PC-3 (cell line): ENCODE measurements at regions not wholly inside any gene's neighbourhood (a gene's known extent, or its start where the extent isn't known, plus 50 kb on each side); places are given as distances from the start of the nearest gene placed in this dataset.

Experiments
- EZH2 ChIP-seq: fragments of 300-600 bp; sonication (generic); IDR thresholded peaks from one replicate; pipeline ENCODE4 v1.6.1; 2017; ENCODE audit warnings: antibody characterized with exemption, mild to moderate bottlenecking, low read length; ENCODE audit not compliant: unreplicated experiment
- EZH2phosphoT487 ChIP-seq: fragments of 300-600 bp; sonication (generic); IDR thresholded peaks from 2 replicates; pipeline ENCODE4 v1.6.1; 2018; ENCODE audit warnings: mild to moderate bottlenecking, antibody characterized with exemption, low read length, borderline replicate concordance
- TF ChIP-seq, protein P1 (sequence below): fragments of 300-600 bp; sonication (generic); conservative IDR thresholded peaks from 2 replicates; pipeline ENCODE4 v1.5.1; 2017; ENCODE audit warnings: antibody characterized with exemption, low read depth, mild to moderate bottlenecking, low read length

DNA sequence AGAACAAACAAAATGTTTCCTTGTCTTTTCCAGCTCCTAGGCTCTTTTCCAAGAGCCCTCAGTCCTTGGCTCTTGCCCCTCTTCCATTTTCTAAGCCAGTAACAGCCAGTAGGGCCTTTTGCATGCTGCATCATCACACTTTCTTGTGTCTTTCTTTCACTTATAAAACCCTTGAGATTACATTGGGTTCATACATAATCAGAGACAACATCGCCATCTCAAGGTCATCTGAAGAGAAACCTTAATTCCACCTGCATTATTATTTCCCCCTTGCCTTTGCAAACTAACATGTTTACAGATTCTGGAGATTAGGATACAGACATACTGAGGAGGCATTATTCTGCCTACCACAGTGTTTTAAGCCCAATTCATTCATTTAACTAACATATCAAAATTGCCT lies 697.3 kb downstream of the TRIB2 start:
- TF ChIP-seq, protein P1, sequence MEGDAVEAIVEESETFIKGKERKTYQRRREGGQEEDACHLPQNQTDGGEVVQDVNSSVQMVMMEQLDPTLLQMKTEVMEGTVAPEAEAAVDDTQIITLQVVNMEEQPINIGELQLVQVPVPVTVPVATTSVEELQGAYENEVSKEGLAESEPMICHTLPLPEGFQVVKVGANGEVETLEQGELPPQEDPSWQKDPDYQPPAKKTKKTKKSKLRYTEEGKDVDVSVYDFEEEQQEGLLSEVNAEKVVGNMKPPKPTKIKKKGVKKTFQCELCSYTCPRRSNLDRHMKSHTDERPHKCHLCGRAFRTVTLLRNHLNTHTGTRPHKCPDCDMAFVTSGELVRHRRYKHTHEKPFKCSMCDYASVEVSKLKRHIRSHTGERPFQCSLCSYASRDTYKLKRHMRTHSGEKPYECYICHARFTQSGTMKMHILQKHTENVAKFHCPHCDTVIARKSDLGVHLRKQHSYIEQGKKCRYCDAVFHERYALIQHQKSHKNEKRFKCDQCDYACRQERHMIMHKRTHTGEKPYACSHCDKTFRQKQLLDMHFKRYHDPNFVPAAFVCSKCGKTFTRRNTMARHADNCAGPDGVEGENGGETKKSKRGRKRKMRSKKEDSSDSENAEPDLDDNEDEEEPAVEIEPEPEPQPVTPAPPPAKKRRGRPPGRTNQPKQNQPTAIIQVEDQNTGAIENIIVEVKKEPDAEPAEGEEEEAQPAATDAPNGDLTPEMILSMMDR, result no peak
- no peak for TF ChIP-seq EZH2
- TF ChIP-seq EZH2phosphoT487, result no peak
